Uterus (tissue), 3 donors: ENCODE measurements at regions not wholly inside any gene's neighbourhood (a gene's known extent, or its start where the extent isn't known, plus 50 kb on each side); places are given as distances from the start of the nearest gene placed in this dataset.

Experiments
- DNase-seq, 2 donors: peaks; one replicate each; pipeline ENCODE4 v3.0.0-alpha.2; 2019 to 2020
- H3K27ac ChIP-seq, 2 donors: fragments of 200-600 bp; sonication (generic); 1 replicate in 1 of 2; 2 replicates in 1 of 2; pipeline ENCODE4 v1.5.1; 2016 to 2018
- H3K27me3 ChIP-seq, 2 donors: fragments of 200-600 bp; sonication (generic); one replicate each; pipeline ENCODE4 v1.5.1; 2018 to 2019; ENCODE audit warnings: control low read depth in 1 of 2
- H3K36me3 ChIP-seq, 2 donors: fragments of 200-600 bp; sonication (generic); one replicate each; pipeline ENCODE4 v1.5.1; 2019; ENCODE audit warnings: control low read depth in 1 of 2
- H3K4me1 ChIP-seq, 2 donors: fragments of 200-600 bp; sonication (generic); one replicate each; pipeline ENCODE4 v1.5.1; 2018 to 2019; ENCODE audit warnings: control low read depth in 1 of 2
- H3K4me3 ChIP-seq, 2 donors: fragments of 200-600 bp; sonication (generic); 1 replicate in 1 of 2; 2 replicates in 1 of 2; pipeline ENCODE4 v1.5.1; 2018 to 2019; ENCODE audit warnings: mild to moderate bottlenecking in 1 of 2
- H3K9me3 ChIP-seq, 2 donors: fragments of 200-600 bp; sonication (generic); one replicate each; pipeline ENCODE4 v1.5.1; 2019; ENCODE audit warnings: control low read depth in 1 of 2
- CTCF ChIP-seq, 4 experiments: fragments of 200-600 bp in 2 of 4; fragments of 450-650 bp in 2 of 4; sonication (generic) in 2 of 4; IDR thresholded peaks; one replicate each; pipeline ENCODE4 v1.5.1; 2016 to 2019; ENCODE audit warnings: antibody characterized with exemption in 4 of 4, mild to moderate bottlenecking in 2 of 4, moderate library complexity in 1 of 4
- POLR2A ChIP-seq, 2 donors: fragments of 450-650 bp; IDR thresholded peaks; one replicate each; pipeline ENCODE4 v1.6.1; 2016; ENCODE audit warnings: antibody characterized with exemption in 2 of 2, mild to moderate bottlenecking in 1 of 2, moderate library complexity in 1 of 2
- intact Hi-C: fragments of 100-400 bp; cut with DNase I; formaldehyde crosslinking; loops from one replicate; pipeline ENCODE4 v1.15.1; 2023; ENCODE audit warnings: low total_unique reads
- donor health status: DM: yes; HTN: yes; CAD: no.

DNA sequence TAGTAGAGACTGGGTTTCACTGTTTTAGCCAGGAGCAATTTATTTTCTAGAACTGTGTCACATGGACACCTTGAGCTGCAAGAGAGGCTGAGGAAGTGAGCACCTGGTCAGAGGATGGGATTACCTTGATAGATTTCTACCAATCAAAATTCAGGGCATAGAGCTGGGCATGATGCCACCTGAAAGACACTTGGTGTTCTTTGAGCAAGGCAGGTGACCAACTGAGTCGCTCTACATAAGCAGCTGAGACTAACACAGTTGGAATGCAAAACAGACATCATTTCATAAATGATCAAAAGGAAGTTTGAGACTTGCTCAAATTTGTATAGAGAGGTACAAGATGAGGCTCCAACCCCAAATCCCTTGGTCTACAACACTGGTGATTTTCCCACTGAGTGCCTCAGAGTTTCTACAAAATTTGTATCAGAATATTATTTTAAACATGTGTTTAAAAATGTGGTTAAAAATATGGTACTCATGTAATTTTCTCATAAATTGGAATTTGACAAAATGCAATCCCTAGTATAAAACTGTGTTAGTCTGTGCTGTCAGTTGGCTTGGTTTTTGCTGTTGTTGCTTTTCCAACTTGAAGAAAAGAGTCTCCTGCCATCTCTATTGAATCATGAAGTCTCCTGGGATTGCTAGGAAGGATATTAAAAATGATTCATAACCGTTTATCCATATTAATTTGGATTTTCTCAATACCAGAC, 156.4 kb upstream of the MDFIC start:
- Histone ChIP-seq H3K27ac (no peak overlapping the region), H3K9me3 (no peaks in the 10 kb centered on the region), H3K36me3 (no peaks in the 10 kb centered on the region), H3K27me3 (no peaks in the 10 kb centered on the region), H3K4me1 (no peaks in the 10 kb centered on the region), H3K4me3 (no peak overlapping the region)
- intact Hi-C loops, result no loop called here
- no peak for TF ChIP-seq CTCF (IDR thresholded peaks at IDR 0.05)
- no peak for TF ChIP-seq POLR2A (IDR thresholded peaks at IDR 0.05)
- no peak for DNase-seq

- DNase-seq, result no peak
- no peak overlapping the region for H3K27ac ChIP-seq
- no peaks in the 10 kb centered on the region for H3K4me1 ChIP-seq
- no peak overlapping the region for H3K4me3 ChIP-seq
- no peaks in the 10 kb centered on the region for H3K36me3 ChIP-seq
- TF ChIP-seq CTCF (IDR thresholded peaks at IDR 0.05) (no peak), POLR2A (IDR thresholded peaks at IDR 0.05) (no peak)
- H3K9me3 ChIP-seq, result no peaks in the 10 kb centered on the region
- H3K27me3 ChIP-seq, result no peaks in the 10 kb centered on the region
- intact Hi-C loops, result no loop called here
Measured at GRCh38 chr7:114766041-114766356, 155.9 kb upstream of the MDFIC start.

GRCh38 chr7:114777288-114777687, 144.6 kb upstream of the MDFIC start:
- intact Hi-C loops, result no loop called here
- no peaks in the 10 kb centered on the region for H3K27me3 ChIP-seq
- DNase-seq, result no peak
- TF ChIP-seq POLR2A (IDR thresholded peaks at IDR 0.05) (no peak), CTCF (IDR thresholded peaks at IDR 0.05) (no peak)
- H3K27ac ChIP-seq, result no peak overlapping the region
- H3K9me3 ChIP-seq, result no peaks in the 10 kb centered on the region
- H3K4me3 ChIP-seq, result no peak overlapping the region
- no peaks in the 10 kb centered on the region for H3K36me3 ChIP-seq
- no peaks in the 10 kb centered on the region for H3K4me1 ChIP-seq

- H3K36me3 ChIP-seq, result no peaks in the 10 kb centered on the region
- intact Hi-C loops, result no loop called here
- H3K4me1 ChIP-seq, result no peaks in the 10 kb centered on the region
- no peaks in the 10 kb centered on the region for H3K27me3 ChIP-seq
- DNase-seq, result no peak
- no peak overlapping the region for H3K4me3 ChIP-seq
- no peak overlapping the region for H3K27ac ChIP-seq
- TF ChIP-seq CTCF (IDR thresholded peaks at IDR 0.05) (no peak), POLR2A (IDR thresholded peaks at IDR 0.05) (no peak)
- no peaks in the 10 kb centered on the region for H3K9me3 ChIP-seq
Measured at GRCh38 chr7:114783508-114783907, 138.4 kb upstream of the MDFIC start.

DNA sequence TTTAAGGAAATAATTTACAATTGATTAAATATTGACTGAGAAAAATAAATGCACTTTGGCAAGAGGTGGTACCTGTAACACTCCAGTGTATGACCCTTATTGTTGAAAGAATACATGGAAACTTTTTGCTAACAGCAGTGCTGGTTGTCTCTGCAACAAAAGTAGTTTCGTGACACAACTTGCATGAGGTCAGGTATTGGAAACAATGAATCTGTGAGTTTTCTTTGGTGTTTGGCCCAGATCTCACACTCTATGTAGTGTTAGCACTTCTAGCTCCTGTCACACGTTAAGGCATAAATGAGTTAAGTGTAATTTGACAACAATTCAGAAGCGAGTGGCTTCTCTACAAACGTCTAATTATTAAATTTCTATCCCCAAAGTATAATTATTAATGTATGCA, 137.7 kb upstream of the MDFIC start:
- intact Hi-C loops, result no loop called here

More for the DNA sequence above, 137.7 kb upstream of the MDFIC start:
- DNase-seq, result no peak
- no peaks in the 10 kb centered on the region for H3K9me3 ChIP-seq
- H3K36me3 ChIP-seq, result no peaks in the 10 kb centered on the region
- no peak overlapping the region for H3K27ac ChIP-seq
- no peak overlapping the region for H3K4me3 ChIP-seq
- H3K27me3 ChIP-seq, result no peaks in the 10 kb centered on the region
- TF ChIP-seq POLR2A (IDR thresholded peaks at IDR 0.05), result no peak
- no peak for TF ChIP-seq CTCF (IDR thresholded peaks at IDR 0.05)
- H3K4me1 ChIP-seq, result no peaks in the 10 kb centered on the region
